K562 (cell line): ENCODE measurements at regions not wholly inside any gene's neighbourhood (a gene's known extent, or its start where the extent isn't known, plus 50 kb on each side); places are given as distances from the start of the nearest gene placed in this dataset.
A peak's percentile ranks its signal among the peaks of the same experiment; 100 is the strongest.

ENCODE experiments used
- ARID1B ChIP-seq: fragments of 450-650 bp; IDR thresholded peaks from 2 replicates; pipeline ENCODE4 v1.6.1; 2016; ENCODE audit warnings: antibody characterized with exemption, mild to moderate bottlenecking, inconsistent platforms
- ARID4B ChIP-seq: sonication (generic); formaldehyde crosslinking; IDR thresholded peaks from 2 replicates; pipeline ENCODE4 v1.8.0; 2022; ENCODE audit warnings: mild to moderate bottlenecking, missing genetic modification reagents
- ATF7 ChIP-seq: fragments of 450-650 bp; IDR thresholded peaks from 2 replicates; pipeline ENCODE4 v1.7.1; 2014; ENCODE audit warnings: mild to moderate bottlenecking, moderate library complexity
- DNMT1 ChIP-seq: fragments of 450-650 bp; IDR thresholded peaks from 2 replicates; pipeline ENCODE4 v1.6.1; 2016; ENCODE audit warnings: antibody characterized with exemption, mild to moderate bottlenecking
- DPF2 ChIP-seq: fragments of 450-650 bp; IDR thresholded peaks from 2 replicates; pipeline ENCODE4 v1.6.1; 2016
- E2F3 ChIP-seq: fragments of 250-450 bp; sonication (Bioruptor Pico); IDR thresholded peaks from 2 replicates; pipeline ENCODE4 v1.4.0; 2020; ENCODE audit warnings: mild to moderate bottlenecking
- ELF4 ChIP-seq: fragments of 450-650 bp; formaldehyde crosslinking; IDR thresholded peaks from 2 replicates; pipeline ENCODE4 v1.4.0; 2022; ENCODE audit warnings: missing genetic modification characterization
- GABPA ChIP-seq: fragments of 200-800 bp; sonication (Bioruptor generic); conservative IDR thresholded peaks from 2 replicates; pipeline ENCODE4 v1.6.1; 2016; ENCODE audit warnings: low read depth, missing genetic modification characterization, missing compliant biosample characterization
- GATA2 ChIP-seq: sonication (generic); formaldehyde crosslinking; IDR thresholded peaks from 2 replicates; pipeline ENCODE4 v1.4.0; 2020; ENCODE audit warnings: mild to moderate bottlenecking, missing genetic modification reagents
- GTF2F1 ChIP-seq: IDR thresholded peaks from 2 replicates; pipeline ENCODE4 v1.6.1; 2011; ENCODE audit warnings: low read depth, low read length, improper control_type of control experiment
- HDAC1 ChIP-seq, 2 experiments: fragments of 450-650 bp; IDR thresholded peaks; 2 replicates each; pipeline ENCODE4 v1.6.1; 2016 to 2017; ENCODE audit warnings: inconsistent platforms in 1 of 2, mild to moderate bottlenecking in 1 of 2, moderate library complexity in 1 of 2
- PHB ChIP-seq: fragments of 250-450 bp; sonication (Bioruptor Pico); IDR thresholded peaks from 2 replicates; pipeline ENCODE4 v1.5.0; 2021
- POLR3G ChIP-seq: IDR thresholded peaks from 2 replicates; pipeline ENCODE4 v1.6.1; 2011; ENCODE audit not compliant: insufficient read length, insufficient replicate concordance; ENCODE audit errors: extremely low read depth
- PTBP1 ChIP-seq: fragments of 200-400 bp; formaldehyde crosslinking; IDR thresholded peaks from 2 replicates; pipeline ENCODE4 v1.6.1; 2017; ENCODE audit warnings: low read depth, low read length
- SIN3B ChIP-seq: fragments of 450-650 bp; IDR thresholded peaks from 2 replicates; pipeline ENCODE4 v1.6.1; 2017; ENCODE audit warnings: low read depth, mild to moderate bottlenecking, moderate library complexity
- SMAD2 ChIP-seq: fragments of 150-350 bp; IDR thresholded peaks from 2 replicates; pipeline ENCODE4 v1.6.1; 2014; ENCODE audit warnings: low read depth, mild to moderate bottlenecking, low read length
- SRSF1 ChIP-seq: fragments of 200-400 bp; formaldehyde crosslinking; IDR thresholded peaks from 2 replicates; pipeline ENCODE4 v1.6.1; 2017; ENCODE audit warnings: mild to moderate bottlenecking, low read depth, low read length, moderate library complexity
- STAG1 ChIP-seq: sonication (generic); formaldehyde crosslinking; IDR thresholded peaks from 2 replicates; pipeline ENCODE4 v1.5.0; 2020; ENCODE audit warnings: missing genetic modification reagents, borderline replicate concordance
- TEAD4 ChIP-seq, 2 experiments: sonication (generic) in 1 of 2; formaldehyde crosslinking in 1 of 2; IDR thresholded peaks; 2 replicates each; pipeline versions ENCODE4 v1.6.1 to v1.8.0; 2012 to 2022; ENCODE audit warnings: borderline replicate concordance in 1 of 2, inconsistent platforms in 1 of 2, low read length in 1 of 2, mild to moderate bottlenecking in 1 of 2, missing genetic modification reagents in 1 of 2
- TGIF2 ChIP-seq: sonication (generic); formaldehyde crosslinking; IDR thresholded peaks from 2 replicates; pipeline ENCODE4 v1.8.1; 2022; ENCODE audit warnings: mild to moderate bottlenecking, missing genetic modification reagents, moderate library complexity
- THAP7 ChIP-seq: fragments of 250-450 bp; sonication (Bioruptor Pico); IDR thresholded peaks from 2 replicates; pipeline ENCODE4 v1.5.0; 2021
- ZNF134 ChIP-seq: fragments of 250-450 bp; sonication (Bioruptor Pico); conservative IDR thresholded peaks from 2 replicates; pipeline ENCODE4 v1.4.0; 2020
- ZNF511 ChIP-seq: sonication (generic); formaldehyde crosslinking; IDR thresholded peaks from 2 replicates; pipeline ENCODE4 v1.8.0; 2022; ENCODE audit warnings: mild to moderate bottlenecking, missing genetic modification reagents
- ZNF740 ChIP-seq, 3 experiments: fragments of 200-800 bp in 1 of 3; sonication (Bioruptor generic) in 1 of 3; sonication (generic) in 1 of 3; formaldehyde crosslinking in 1 of 3; IDR thresholded peaks; 2 replicates each; pipeline versions ENCODE4 v1.6.1 to v1.8.0; 2016 to 2022; ENCODE audit warnings: mild to moderate bottlenecking in 2 of 3, missing compliant biosample characterization in 2 of 3, missing genetic modification characterization in 2 of 3, missing genetic modification reagents in 1 of 3

GRCh38 chr7:136087881-136088280 is 110.7 kb upstream of the MTPN start (continued):
- TF ChIP-seq ATF7 (no peak), STAG1 (CRISPR knock-in tag) (no peak), GTF2F1 (no peak), PHB (CRISPR knock-in tag) (no peak), ARID1B (peak; percentile 61; the same call in 1 of the 2 replicates), E2F3 (CRISPR knock-in tag) (no peak), DNMT1 (no peak), THAP7 (CRISPR knock-in tag) (no peak), TEAD4 (IDR thresholded peaks at IDR 0.05; ENCODE audit: low read length) (0 out of 2 replicates have a peak, but pooled peaks have one; percentile 21), TEAD4 (CRISPR knock-in tag; IDR thresholded peaks at IDR 0.05; ENCODE audit: borderline replicate concordance) (no peak), ZNF134 (no peak), ZNF740 (CRISPR knock-in tag; IDR thresholded peaks at IDR 0.05) (no peak), ZNF740 (tag; IDR thresholded peaks at IDR 0.05) (no peak), ELF4 (CRISPR knock-in tag) (no peak), SMAD2 (no peak), HDAC1 (IDR thresholded peaks at IDR 0.05) (peak in 1 of 2 experiments; percentile 42; a peak in 1 of 4 replicates), SRSF1 (no peak), SIN3B (no peak), TGIF2 (CRISPR knock-in tag) (no peak), GATA2 (CRISPR knock-in tag) (no peak), DPF2 (0 out of 2 replicates have a peak, but pooled peaks have one; percentile 51), PTBP1 (no peak), POLR3G (no peak), ARID4B (CRISPR knock-in tag) (no peak), ZNF511 (CRISPR knock-in tag) (no peak), GABPA (no peak)
